Activated CD4-positive, CD25-positive, alpha-beta regulatory T cell (primary cell): ENCODE measurements at regions not wholly inside any gene's neighbourhood (a gene's known extent, or its start where the extent isn't known, plus 50 kb on each side); places are given as distances from the start of the nearest gene placed in this dataset.

Source experiments
- DNase-seq, 4 experiments: peaks; one replicate each; lab custom pipeline; 2025; lab: John Stamatoyannopoulos, UW

GRCh38 chr14:54174457-54174856 lies 217.8 kb upstream of the BMP4 start:
- DNase-seq, result no peak

- DNase-seq, result peak in 1 of 4 experiments; percentile 37
Observed at GRCh38 chr14:54175298-54175942, 218.8 kb upstream of the BMP4 start.

- no peak for DNase-seq
Observed at GRCh38 chr14:54177019-54177418, 219.8 kb upstream of the CDKN3 start.

- DNase-seq, result no peak
Observed at GRCh38 chr14:54177641-54178621, 218.9 kb upstream of the CDKN3 start.

GRCh38 chr14:54182419-54183045 lies 214.3 kb upstream of the CDKN3 start:
- DNase-seq, result no peak

GRCh38 chr14:54186821-54187763 lies 209.7 kb upstream of the CDKN3 start:
- no peak for DNase-seq

- no peak for DNase-seq
Observed at GRCh38 chr14:54188064-54188666, 208.6 kb upstream of the CDKN3 start.

- no peak for DNase-seq
Observed at GRCh38 chr14:54189333-54189732, 207.5 kb upstream of the CDKN3 start.

GRCh38 chr14:54189748-54190354 lies 207.0 kb upstream of the CDKN3 start:
- DNase-seq, result no peak

- DNase-seq, result no peak
Observed at GRCh38 chr14:54191846-54192245, 205.0 kb upstream of the CDKN3 start.

GRCh38 chr14:54192610-54193009 lies 204.2 kb upstream of the CDKN3 start:
- DNase-seq, result no peak

- no peak for DNase-seq
Observed at GRCh38 chr14:54193871-54194270, 202.9 kb upstream of the CDKN3 start.

GRCh38 chr14:54194501-54194900 lies 202.3 kb upstream of the CDKN3 start:
- DNase-seq, result no peak

GRCh38 chr14:54197369-54197768 lies 199.4 kb upstream of the CDKN3 start:
- DNase-seq, result no peak

GRCh38 chr14:54200726-54201125 lies 196.1 kb upstream of the CDKN3 start:
- DNase-seq, result no peak

- DNase-seq, result no peak
Observed at GRCh38 chr14:54202288-54202687, 194.5 kb upstream of the CDKN3 start.

- no peak for DNase-seq
Observed at GRCh38 chr14:54206516-54206915, 190.3 kb upstream of the CDKN3 start.

GRCh38 chr14:54207075-54207474 lies 189.7 kb upstream of the CDKN3 start:
- DNase-seq, result no peak

- no peak for DNase-seq
Observed at GRCh38 chr14:54207476-54208462, 189.0 kb upstream of the CDKN3 start.

GRCh38 chr14:54208751-54209150 lies 188.1 kb upstream of the CDKN3 start:
- no peak for DNase-seq
